Trophoblast cell (in vitro differentiated cells and primary cell): ENCODE measurements at regions not wholly inside any gene's neighbourhood (a gene's known extent, or its start where the extent isn't known, plus 50 kb on each side); places are given as distances from the start of the nearest gene placed in this dataset.

Experiments
- DNase-seq, 2 donors: peaks; one replicate each; pipeline ENCODE4 v3.0.0-alpha.2; 2016
- H2AFZ ChIP-seq: 2 replicates; pipeline ENCODE4 v1.6.1; 2013; ENCODE audit warnings: low read length, moderate library complexity, mild to moderate bottlenecking; ENCODE audit not compliant: insufficient read depth, poor library complexity
- H2AK5ac ChIP-seq: 2 replicates; pipeline ENCODE4 v1.6.1; 2013; ENCODE audit warnings: mild to moderate bottlenecking, low read length
- H2BK120ac ChIP-seq: 2 replicates; pipeline ENCODE4 v1.6.1; 2013; ENCODE audit warnings: low read length, mild to moderate bottlenecking, moderate library complexity; ENCODE audit not compliant: insufficient read depth, poor library complexity
- H2BK12ac ChIP-seq: 2 replicates; pipeline ENCODE4 v1.6.1; 2013; ENCODE audit warnings: mild to moderate bottlenecking, low read length, moderate library complexity
- H2BK5ac ChIP-seq: 2 replicates; pipeline ENCODE4 v1.6.1; 2013; ENCODE audit warnings: low read length, low read depth, moderate library complexity, mild to moderate bottlenecking; ENCODE audit not compliant: poor library complexity
- H3K14ac ChIP-seq: 2 replicates; pipeline ENCODE4 v1.6.1; 2013; ENCODE audit warnings: mild to moderate bottlenecking, low read length
- H3K18ac ChIP-seq: 2 replicates; pipeline ENCODE4 v1.6.1; 2013; ENCODE audit warnings: mild to moderate bottlenecking, low read length
- H3K23ac ChIP-seq: 2 replicates; pipeline ENCODE4 v1.6.1; 2013; ENCODE audit warnings: low read length
- H3K27ac ChIP-seq: 2 replicates; pipeline ENCODE4 v1.5.1; 2013; ENCODE audit warnings: low read depth, mild to moderate bottlenecking, inconsistent platforms, low read length, moderate library complexity
- H3K27me3 ChIP-seq: 2 replicates; pipeline ENCODE4 v1.6.1; 2013; ENCODE audit warnings: inconsistent platforms, mild to moderate bottlenecking, low read length, moderate library complexity; ENCODE audit not compliant: insufficient read depth
- H3K36me3 ChIP-seq, 2 experiments: 1 replicate in 1 of 2; 2 replicates in 1 of 2; pipeline ENCODE4 v1.6.1; 2013; ENCODE audit warnings: low read length in 2 of 2, mild to moderate bottlenecking in 2 of 2, moderate library complexity in 1 of 2; ENCODE audit not compliant: insufficient read depth in 2 of 2, control insufficient read depth in 1 of 2
- H3K4ac ChIP-seq: 2 replicates; pipeline ENCODE4 v1.6.1; 2013; ENCODE audit warnings: low read depth, mild to moderate bottlenecking, low read length, moderate library complexity
- H3K4me1 ChIP-seq, 2 experiments: 1 replicate in 1 of 2; 2 replicates in 1 of 2; pipeline ENCODE4 v1.6.1; 2013; ENCODE audit warnings: low read length in 2 of 2, mild to moderate bottlenecking in 2 of 2, moderate library complexity in 1 of 2; ENCODE audit not compliant: insufficient read depth in 2 of 2, control insufficient read depth in 1 of 2
- H3K4me2 ChIP-seq: 2 replicates; pipeline ENCODE4 v1.6.1; 2013; ENCODE audit warnings: inconsistent platforms, mild to moderate bottlenecking, low read length, moderate library complexity
- H3K4me3 ChIP-seq: 2 replicates; pipeline ENCODE4 v1.5.1; 2013; ENCODE audit warnings: mild to moderate bottlenecking, low read depth, low read length, inconsistent platforms
- H3K79me1 ChIP-seq: one replicate; pipeline ENCODE4 v1.6.1; 2013; ENCODE audit warnings: low read length
- H3K79me2 ChIP-seq: 2 replicates; pipeline ENCODE4 v1.6.1; 2013; ENCODE audit warnings: low read length, mild to moderate bottlenecking; ENCODE audit not compliant: control insufficient read depth, insufficient read depth, poor library complexity
- H3K9ac ChIP-seq: 2 replicates; pipeline ENCODE4 v1.6.1; 2013; ENCODE audit warnings: mild to moderate bottlenecking, low read length
- H3K9me3 ChIP-seq: 2 replicates; pipeline ENCODE4 v1.6.1; 2013; ENCODE audit warnings: low read depth, mild to moderate bottlenecking, control low read depth, inconsistent platforms, low read length; ENCODE audit not compliant: insufficient read depth
- H4K12ac ChIP-seq: 2 replicates; pipeline ENCODE4 v1.6.1; 2013; ENCODE audit warnings: low read depth, mild to moderate bottlenecking, low read length, moderate library complexity
- H4K8ac ChIP-seq: 2 replicates; pipeline ENCODE4 v1.6.1; 2013; ENCODE audit warnings: low read depth, mild to moderate bottlenecking, low read length, moderate library complexity
- H4K91ac ChIP-seq: one replicate; pipeline ENCODE4 v1.6.1; 2013; ENCODE audit warnings: low read depth, mild to moderate bottlenecking, low read length, moderate library complexity
- WGBS: extraction: QIAGEN DNeasy Blood & Tissue Kit; methylation state at CpG from one replicate; pipeline ENCODE4 v1.1.7; 2013; ENCODE audit warnings: missing lambda C conversion rate; ENCODE audit not compliant: insufficient read length, insufficient coverage; ENCODE audit errors: extremely low coverage; 5-methylcytosine and 5-hydroxymethylcytosine counted together

- no peaks in the 10 kb centered on the region for H3K79me1 ChIP-seq
- H4K12ac ChIP-seq, result no peak overlapping the region
- H3K23ac ChIP-seq, result no peak overlapping the region
- no peak overlapping the region for H2AFZ ChIP-seq
- H3K9me3 ChIP-seq, result peaks cover 1% of the 10 kb centered on the region
- no peak for DNase-seq
- no peak overlapping the region for H3K9ac ChIP-seq
- no peaks in the 10 kb centered on the region for H3K36me3 ChIP-seq
- no peak overlapping the region for H3K4me2 ChIP-seq
- no peak overlapping the region for H3K4ac ChIP-seq
- H4K8ac ChIP-seq, result no peak overlapping the region
- no peak overlapping the region for H3K18ac ChIP-seq
- H3K14ac ChIP-seq, result no peak overlapping the region
- H3K27me3 ChIP-seq, result no peaks in the 10 kb centered on the region
- H3K4me1 ChIP-seq, result no peaks in the 10 kb centered on the region
- H2AK5ac ChIP-seq, result no peak overlapping the region
- H3K4me3 ChIP-seq, result no peak overlapping the region
- H2BK12ac ChIP-seq, result no peak overlapping the region
- H2BK120ac ChIP-seq, result no peak overlapping the region
- WGBS, result no CpG with 5 or more reads among the region's 5 CpGs
- no peak overlapping the region for H2BK5ac ChIP-seq
- no peak overlapping the region for H4K91ac ChIP-seq
- H3K79me2 ChIP-seq, result no peaks in the 10 kb centered on the region
- H3K27ac ChIP-seq, result no peak overlapping the region
Measured at GRCh38 chr2:136342138-136342537, 224.2 kb upstream of the CXCR4 start.

- no peak overlapping the region for H3K27ac ChIP-seq
- H3K4me2 ChIP-seq, result no peak overlapping the region
- H3K14ac ChIP-seq, result no peak overlapping the region
- no peak overlapping the region for H2AK5ac ChIP-seq
- H4K12ac ChIP-seq, result no peak overlapping the region
- H3K23ac ChIP-seq, result no peak overlapping the region
- WGBS, result no CpG with 5 or more reads among the region's 1 CpG
- no peak overlapping the region for H2BK12ac ChIP-seq
- H2BK5ac ChIP-seq, result no peak overlapping the region
- no peaks in the 10 kb centered on the region for H3K4me1 ChIP-seq
- no peaks in the 10 kb centered on the region for H3K79me2 ChIP-seq
- H2AFZ ChIP-seq, result no peak overlapping the region
- H4K91ac ChIP-seq, result no peak overlapping the region
- H3K36me3 ChIP-seq, result no peaks in the 10 kb centered on the region
- no peaks in the 10 kb centered on the region for H3K27me3 ChIP-seq
- H4K8ac ChIP-seq, result no peak overlapping the region
- no peak overlapping the region for H2BK120ac ChIP-seq
- no peak overlapping the region for H3K4ac ChIP-seq
- H3K18ac ChIP-seq, result no peak overlapping the region
- no peaks in the 10 kb centered on the region for H3K79me1 ChIP-seq
- H3K9ac ChIP-seq, result no peak overlapping the region
- peaks cover 2% of the 10 kb centered on the region for H3K9me3 ChIP-seq
- no peak for DNase-seq
- no peak overlapping the region for H3K4me3 ChIP-seq
Measured at GRCh38 chr2:136334967-136335366, 217.0 kb upstream of the CXCR4 start.

GRCh38 chr2:136332436-136333095 is 214.6 kb upstream of the CXCR4 start:
- H2BK5ac ChIP-seq, result no peak overlapping the region
- H2BK12ac ChIP-seq, result no peak overlapping the region
- no peak overlapping the region for H4K91ac ChIP-seq
- H3K27me3 ChIP-seq, result no peaks in the 10 kb centered on the region
- no peaks in the 10 kb centered on the region for H3K79me1 ChIP-seq
- no peak overlapping the region for H2AK5ac ChIP-seq
- no peak overlapping the region for H3K27ac ChIP-seq
- no peaks in the 10 kb centered on the region for H3K79me2 ChIP-seq
- H2BK120ac ChIP-seq, result no peak overlapping the region
- H2AFZ ChIP-seq, result no peak overlapping the region
- H3K4me1 ChIP-seq, result peaks cover 0 to 2% of the 10 kb centered on the region in 2 experiments
- no peak overlapping the region for H3K14ac ChIP-seq
- no peak overlapping the region for H4K12ac ChIP-seq
- no peak overlapping the region for H3K23ac ChIP-seq
- H3K9ac ChIP-seq, result no peak overlapping the region
- no peak overlapping the region for H4K8ac ChIP-seq
- no peak overlapping the region for H3K18ac ChIP-seq
- no peak for DNase-seq
- H3K4ac ChIP-seq, result no peak overlapping the region
- WGBS, result no CpG with 5 or more reads among the region's 3 CpGs
- H3K4me2 ChIP-seq, result no peak overlapping the region
- H3K9me3 ChIP-seq, result peaks cover 2% of the 10 kb centered on the region
- H3K4me3 ChIP-seq, result no peak overlapping the region
- no peaks in the 10 kb centered on the region for H3K36me3 ChIP-seq

DNA sequence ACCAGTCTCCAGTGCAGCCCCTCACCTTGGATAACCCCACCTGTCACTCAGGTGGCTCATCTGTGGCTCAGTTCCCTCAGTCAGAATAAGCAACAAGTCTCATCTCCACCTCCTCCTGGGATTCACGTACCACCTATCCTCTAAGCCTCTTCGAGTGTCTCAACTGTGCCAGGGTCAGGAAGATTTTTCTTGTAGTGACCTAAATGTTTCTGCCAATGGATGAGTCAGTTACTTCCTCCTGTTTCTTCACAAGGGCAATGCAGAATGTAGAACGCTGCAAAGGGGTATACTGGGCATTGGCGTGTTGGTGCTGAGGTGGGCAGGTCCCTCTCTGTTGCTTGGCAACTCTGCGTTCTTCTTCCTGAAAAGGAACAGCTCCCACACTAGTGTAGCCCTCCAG is 213.3 kb upstream of the CXCR4 start:
- no peak overlapping the region for H3K4me2 ChIP-seq
- no peak overlapping the region for H3K18ac ChIP-seq
- peaks cover 2% of the 10 kb centered on the region for H3K9me3 ChIP-seq
- H3K36me3 ChIP-seq, result no peaks in the 10 kb centered on the region
- H2BK5ac ChIP-seq, result no peak overlapping the region
- no peak overlapping the region for H4K8ac ChIP-seq
- no peak for DNase-seq
- no peaks in the 10 kb centered on the region for H3K27me3 ChIP-seq
- H3K79me1 ChIP-seq, result no peaks in the 10 kb centered on the region
- no peak overlapping the region for H4K91ac ChIP-seq
- H3K79me2 ChIP-seq, result no peaks in the 10 kb centered on the region
- H2BK120ac ChIP-seq, result no peak overlapping the region
- WGBS, result no CpG with 5 or more reads among the region's 5 CpGs
- no peak overlapping the region for H3K27ac ChIP-seq
- no peak overlapping the region for H4K12ac ChIP-seq
- H3K9ac ChIP-seq, result no peak overlapping the region
- H2BK12ac ChIP-seq, result no peak overlapping the region
- H2AK5ac ChIP-seq, result no peak overlapping the region
- no peak overlapping the region for H3K4ac ChIP-seq
- H2AFZ ChIP-seq, result no peak overlapping the region
- H3K4me1 ChIP-seq, result peaks cover 0 to 2% of the 10 kb centered on the region in 2 experiments
- peak overlapping the region; percentile 47 for H3K23ac ChIP-seq
- H3K4me3 ChIP-seq, result no peak overlapping the region
- H3K14ac ChIP-seq, result no peak overlapping the region
